GM12892 (cell line): ENCODE measurements at regions not wholly inside any gene's neighbourhood (a gene's known extent, or its start where the extent isn't known, plus 50 kb on each side); places are given as distances from the start of the nearest gene placed in this dataset.

Experiments
- POLR2A ChIP-seq: IDR thresholded peaks from 2 replicates; pipeline ENCODE4 v1.6.1; 2011; ENCODE audit warnings: low read depth, low read length, control low read depth
- POLR2AphosphoS5 ChIP-seq: IDR thresholded peaks from 2 replicates; pipeline ENCODE4 v1.6.1; 2011; ENCODE audit warnings: low read depth, low read length, control low read depth

GRCh38 chr4:66052426-66052825, 382.1 kb upstream of the EPHA5 start:
- no peak for TF ChIP-seq POLR2A
- TF ChIP-seq POLR2AphosphoS5: no peak
